Spinal cord (tissue), 9 donors: ENCODE measurements at regions not wholly inside any gene's neighbourhood (a gene's known extent, or its start where the extent isn't known, plus 50 kb on each side); places are given as distances from the start of the nearest gene placed in this dataset.

Experiments used
- DNase-seq, 6 donors: peaks; one replicate each; pipeline versions ENCODE4 v3.0.0 to v3.0.0-alpha.2; 2013 to 2015; ENCODE audit warnings: low spot score in 6 of 6, low read depth in 4 of 6
- H3K27ac ChIP-seq: one replicate; pipeline ENCODE4 v1.5.1; 2013; ENCODE audit warnings: low read depth, low read length, control low read depth
- H3K27me3 ChIP-seq: one replicate; pipeline ENCODE4 v1.6.1; 2013; ENCODE audit warnings: low read length; ENCODE audit not compliant: control insufficient read depth, insufficient read depth
- H3K36me3 ChIP-seq: one replicate; pipeline ENCODE4 v1.6.1; 2013; ENCODE audit warnings: low read length; ENCODE audit not compliant: control insufficient read depth, insufficient read depth
- H3K4me1 ChIP-seq: one replicate; pipeline ENCODE4 v1.6.1; 2013; ENCODE audit warnings: low read length; ENCODE audit not compliant: control insufficient read depth, insufficient read depth
- H3K4me3 ChIP-seq: one replicate; pipeline ENCODE4 v1.5.1; 2013; ENCODE audit warnings: low read depth, low read length, control low read depth
- H3K9me3 ChIP-seq: one replicate; pipeline ENCODE4 v1.6.1; 2013; ENCODE audit warnings: low read length; ENCODE audit not compliant: control insufficient read depth, insufficient read depth
- WGBS: methylation state at CpG from one replicate; pipeline ENCODE4 v1.1.5; 2013; ENCODE audit warnings: missing lambda C conversion rate; ENCODE audit not compliant: insufficient coverage; 5-methylcytosine and 5-hydroxymethylcytosine counted together
- donor health status: healthy.

DNA sequence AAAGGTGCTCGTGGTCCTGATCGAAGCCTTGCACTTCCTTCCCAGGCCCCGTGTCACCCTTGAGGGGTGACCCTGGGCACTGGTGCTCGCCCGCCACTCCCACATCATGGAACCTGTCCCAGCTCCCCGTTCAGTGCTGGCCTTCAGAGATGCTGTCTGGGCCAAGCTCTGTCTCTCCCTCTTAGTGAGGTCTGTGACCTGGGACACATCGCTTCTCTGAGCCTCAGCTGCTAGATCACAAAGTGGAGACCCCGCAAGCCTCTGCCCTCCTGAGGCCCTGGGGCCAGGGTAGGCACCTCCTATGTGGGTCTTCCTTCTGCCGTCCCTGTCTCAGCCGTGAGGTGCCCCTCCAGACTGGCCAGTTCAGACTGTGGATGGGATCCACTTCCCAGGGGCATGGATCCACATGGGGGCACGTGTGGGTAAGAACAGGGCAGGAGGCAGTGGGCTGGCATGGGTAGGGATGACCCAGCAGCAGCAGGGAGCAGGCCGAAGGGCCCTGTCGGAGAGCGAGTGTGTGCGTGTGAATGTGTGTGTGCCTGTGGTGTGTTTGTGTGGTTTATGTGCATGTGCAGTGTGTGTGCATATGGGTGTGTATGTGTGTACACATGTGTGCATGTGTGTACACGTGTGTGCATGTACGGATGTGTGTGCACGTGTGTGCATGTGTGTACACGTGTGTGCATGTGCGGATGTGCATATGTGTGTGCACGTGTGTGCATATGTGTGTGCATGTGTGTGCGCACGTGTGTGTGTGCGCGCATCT, 1073.7 kb downstream of the BRD1 start:
- no peaks in the 10 kb centered on the region for H3K27me3 ChIP-seq
- peaks cover 58% of the 10 kb centered on the region for H3K36me3 ChIP-seq
- DNase-seq, result no peak
- no peak overlapping the region for H3K4me3 ChIP-seq
- H3K9me3 ChIP-seq, result no peaks in the 10 kb centered on the region
- WGBS, result 92% methylated on average over 16 of the region's 25 CpGs
- peaks cover 11% of the 10 kb centered on the region for H3K4me1 ChIP-seq
- no peak overlapping the region for H3K27ac ChIP-seq

DNA sequence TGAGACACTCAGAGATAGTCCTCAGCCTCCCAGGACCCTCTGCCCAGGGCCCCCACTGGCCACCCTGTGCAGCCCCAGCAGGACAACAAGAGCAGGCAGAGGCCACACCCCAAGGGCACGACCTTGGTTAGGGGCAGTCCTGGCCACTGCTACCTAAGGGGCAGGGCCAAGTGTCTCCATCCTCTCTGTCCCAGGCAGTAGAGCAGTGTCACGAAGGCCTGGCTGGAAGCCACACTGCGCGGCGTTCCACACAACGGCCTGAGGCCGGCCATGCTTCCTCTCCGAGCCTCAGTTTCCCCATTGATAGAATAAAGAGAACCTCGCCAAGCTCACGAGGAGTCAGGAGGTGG, 1074.3 kb downstream of the BRD1 start:
- Histone ChIP-seq H3K4me1 (peaks cover 11% of the 10 kb centered on the region), H3K4me3 (no peak overlapping the region), H3K27ac (no peak overlapping the region), H3K27me3 (no peaks in the 10 kb centered on the region), H3K36me3 (peaks cover 64% of the 10 kb centered on the region), H3K9me3 (no peaks in the 10 kb centered on the region)
- 92% methylated on average over 10 of the region's 10 CpGs for WGBS
- DNase-seq, result no peak

DNA sequence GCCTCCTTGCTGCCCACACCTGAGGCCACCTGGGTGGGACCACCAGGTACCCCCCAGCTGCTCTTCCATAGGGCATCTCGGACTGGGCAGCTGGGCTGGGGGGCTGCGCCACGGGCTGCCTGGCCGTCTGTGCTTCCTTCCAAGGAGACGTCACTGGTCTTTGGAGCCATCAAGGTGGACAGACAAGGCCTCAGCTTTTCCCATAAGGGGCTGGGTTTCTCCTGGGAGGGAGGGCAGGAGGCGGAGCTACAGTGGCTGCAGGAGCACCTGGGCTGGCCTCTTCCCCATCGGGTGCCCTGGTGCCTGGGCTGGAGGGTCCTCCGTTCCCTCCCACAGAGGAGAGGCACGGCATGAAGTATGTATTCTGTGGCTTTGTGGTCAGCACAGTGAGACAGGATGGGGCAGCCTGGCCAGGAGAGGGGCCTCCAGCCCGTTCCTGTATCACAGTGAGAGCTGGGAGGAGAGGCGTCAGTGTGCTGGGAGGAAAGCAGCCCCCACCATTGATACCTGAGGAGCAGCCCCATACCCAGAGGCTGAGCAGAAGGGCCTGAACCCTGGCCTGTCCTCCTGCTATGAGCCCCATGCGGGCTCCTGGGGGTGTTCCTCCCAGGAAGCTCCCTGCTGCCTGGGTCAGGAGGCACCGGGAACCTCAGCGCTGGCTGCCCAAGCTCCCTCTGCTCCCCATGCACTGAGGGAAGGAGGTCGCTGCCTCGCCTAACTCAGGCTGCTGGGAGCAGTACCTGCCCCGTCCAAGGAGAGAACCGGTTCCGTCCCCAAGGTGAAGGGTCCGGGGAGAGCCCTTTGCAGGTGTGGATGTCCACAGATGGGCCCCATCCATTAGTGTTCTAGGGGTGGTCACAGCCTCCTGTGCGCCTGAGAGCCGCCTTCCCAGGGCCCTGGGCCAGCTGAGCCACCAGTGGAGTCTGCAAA, 1075.0 kb downstream of the BRD1 start:
- Histone ChIP-seq H3K36me3 (peaks cover 68% of the 10 kb centered on the region), H3K27me3 (no peaks in the 10 kb centered on the region), H3K9me3 (no peaks in the 10 kb centered on the region), H3K4me1 (peaks cover 11% of the 10 kb centered on the region), H3K4me3 (no peak overlapping the region), H3K27ac (no peak overlapping the region)
- 87% methylated on average over 19 of the region's 22 CpGs for WGBS
- DNase-seq, result no peak

DNA sequence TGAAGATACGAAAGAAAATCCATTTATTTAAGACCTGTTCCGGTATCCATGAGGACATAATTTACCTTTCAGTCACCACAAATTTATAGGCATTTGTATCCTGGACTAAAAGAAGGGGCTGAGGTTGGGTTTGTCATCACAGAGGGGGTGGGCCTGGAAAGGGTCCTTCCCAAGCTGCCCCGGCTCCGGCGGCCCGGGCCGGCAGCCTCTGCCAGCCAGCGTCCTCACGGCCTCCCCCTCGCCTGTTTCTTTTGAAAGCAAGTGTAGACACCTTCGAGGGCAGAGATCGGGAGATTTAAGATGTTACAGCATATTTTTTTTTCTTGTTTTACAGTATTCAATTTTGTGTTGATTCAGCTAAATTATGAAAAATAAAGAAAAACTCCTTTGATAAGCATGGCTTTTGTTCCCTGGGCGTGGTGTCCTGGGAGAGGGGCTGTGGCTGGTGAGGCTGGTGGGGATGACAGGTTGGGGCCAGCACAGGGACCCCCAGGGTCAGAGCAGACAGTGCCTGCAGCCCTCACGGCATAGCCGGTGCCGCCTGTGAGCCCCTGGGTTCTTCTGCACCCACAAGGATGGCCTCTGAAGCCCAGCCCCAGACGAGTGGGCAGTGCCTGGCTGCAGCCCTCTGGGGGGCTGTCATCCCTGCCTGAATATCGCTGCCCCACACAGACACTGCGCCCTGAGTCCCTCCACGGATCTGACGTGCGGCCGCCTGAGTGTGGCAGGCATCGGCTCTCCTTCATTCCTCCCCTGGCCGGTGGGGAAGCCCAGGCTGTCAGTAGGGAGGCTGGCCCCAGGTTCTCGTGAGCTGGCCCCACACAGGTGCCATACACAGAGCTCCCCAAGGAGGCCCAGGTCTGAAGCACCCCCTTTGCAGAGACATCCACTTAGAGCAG, 1075.9 kb downstream of the BRD1 start:
- Histone ChIP-seq H3K4me1 (peaks cover 11% of the 10 kb centered on the region), H3K27me3 (no peaks in the 10 kb centered on the region), H3K27ac (no peak overlapping the region), H3K4me3 (no peak overlapping the region), H3K36me3 (peaks cover 69% of the 10 kb centered on the region), H3K9me3 (no peaks in the 10 kb centered on the region)
- WGBS, result 82% methylated on average over 18 of the region's 26 CpGs
- DNase-seq, result no peak

DNA sequence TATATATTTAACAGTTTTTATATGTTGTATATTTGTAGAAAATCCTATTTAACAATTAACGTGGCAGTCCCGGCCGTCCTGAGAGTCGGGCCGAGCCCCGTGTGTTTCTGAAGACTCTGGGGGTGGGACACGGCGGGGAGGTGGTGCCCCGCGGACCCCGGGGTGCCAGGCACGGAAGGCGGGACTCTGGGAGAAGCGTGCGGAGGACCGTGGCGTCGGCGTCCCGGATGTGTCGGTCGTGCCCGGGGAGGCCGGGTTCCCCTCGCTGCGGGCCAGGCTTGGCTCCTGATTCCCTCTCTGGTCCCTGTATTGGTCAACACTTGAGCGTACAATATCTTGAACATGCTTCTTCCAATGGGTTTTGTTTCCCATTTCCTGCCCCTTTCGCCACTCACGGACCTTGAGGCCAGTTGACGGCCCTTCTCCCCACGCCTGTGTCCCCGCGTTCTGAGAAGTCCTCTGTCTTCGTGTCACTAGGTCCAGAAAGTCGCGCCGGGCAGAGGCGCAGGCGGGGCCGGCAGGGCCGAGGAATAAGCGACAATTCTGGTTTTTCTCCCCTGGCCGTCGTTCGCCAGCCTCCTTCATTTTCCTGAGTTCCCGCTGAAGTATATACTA, 1076.7 kb downstream of the BRD1 start:
- WGBS, result 97% methylated on average over 41 of the region's 46 CpGs
- H3K27me3 ChIP-seq, result no peaks in the 10 kb centered on the region
- H3K4me3 ChIP-seq, result no peak overlapping the region
- no peak overlapping the region for H3K27ac ChIP-seq
- no peaks in the 10 kb centered on the region for H3K9me3 ChIP-seq
- H3K4me1 ChIP-seq, result peaks cover 11% of the 10 kb centered on the region
- peaks cover 74% of the 10 kb centered on the region for H3K36me3 ChIP-seq
- DNase-seq, result peak in 1 of 6 donors; percentile 7

DNA sequence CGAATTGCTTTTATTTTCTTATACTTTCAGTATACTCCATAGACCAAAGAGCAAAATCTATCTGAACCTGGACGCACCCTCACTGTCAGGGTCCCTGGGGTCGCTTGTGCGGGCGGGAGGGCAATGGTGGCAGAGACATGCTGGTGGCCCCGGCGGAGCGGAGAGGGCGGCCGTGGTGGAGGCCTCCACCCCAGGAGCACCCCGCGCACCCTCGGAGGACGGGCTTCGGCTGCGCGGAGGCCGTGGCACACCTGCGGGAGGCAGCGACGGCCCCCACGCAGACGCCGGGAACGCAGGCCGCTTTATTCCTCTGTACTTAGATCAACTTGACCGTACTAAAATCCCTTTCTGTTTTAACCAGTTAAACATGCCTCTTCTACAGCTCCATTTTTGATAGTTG, 1077.4 kb downstream of the BRD1 start:
- WGBS, result 91% methylated on average over 23 of the region's 27 CpGs
- DNase-seq, result no peak
- no peaks in the 10 kb centered on the region for H3K9me3 ChIP-seq
- no peak overlapping the region for H3K4me3 ChIP-seq
- H3K36me3 ChIP-seq, result peaks cover 74% of the 10 kb centered on the region
- no peak overlapping the region for H3K27ac ChIP-seq
- H3K4me1 ChIP-seq, result peaks cover 11% of the 10 kb centered on the region
- H3K27me3 ChIP-seq, result no peaks in the 10 kb centered on the region

DNA sequence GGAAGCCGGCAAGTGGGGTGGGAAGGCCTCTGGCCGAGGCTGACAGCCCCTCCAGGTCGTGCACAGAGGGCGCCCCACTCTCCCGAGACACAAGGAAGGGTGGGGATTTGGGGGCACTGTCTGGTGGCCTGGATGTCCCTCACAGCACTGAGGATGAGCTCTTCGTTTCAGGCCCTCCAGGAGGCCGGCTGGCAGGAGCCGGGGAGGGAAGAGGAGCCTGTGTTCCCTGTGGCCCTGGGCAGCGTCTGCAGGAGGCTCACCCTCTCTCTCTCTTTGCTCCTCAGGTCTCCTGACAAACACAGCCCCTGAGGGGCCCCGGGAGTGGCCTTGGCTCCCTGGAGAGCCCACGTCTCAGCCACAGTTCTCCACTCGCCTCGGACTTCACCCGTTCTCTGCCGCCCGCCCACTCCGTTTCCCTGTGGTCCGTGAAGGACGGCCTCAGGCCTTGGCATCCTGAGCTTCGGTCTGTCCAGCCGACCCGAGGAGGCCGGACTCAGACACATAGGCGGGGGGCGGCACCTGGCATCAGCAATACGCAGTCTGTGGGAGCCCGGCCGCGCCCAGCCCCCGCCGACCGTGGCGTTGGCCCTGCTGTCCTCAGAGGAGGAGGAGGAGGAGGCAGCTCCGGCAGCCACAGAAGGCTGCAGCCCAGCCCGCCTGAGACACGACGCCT, 1078.0 kb downstream of the BRD1 start:
- Histone ChIP-seq H3K36me3 (peaks cover 76% of the 10 kb centered on the region), H3K4me1 (peaks cover 11% of the 10 kb centered on the region), H3K9me3 (no peaks in the 10 kb centered on the region), H3K4me3 (no peak overlapping the region), H3K27me3 (no peaks in the 10 kb centered on the region), H3K27ac (no peak overlapping the region)
- 88% methylated on average over 36 of the region's 37 CpGs for WGBS
- no peak for DNase-seq

DNA sequence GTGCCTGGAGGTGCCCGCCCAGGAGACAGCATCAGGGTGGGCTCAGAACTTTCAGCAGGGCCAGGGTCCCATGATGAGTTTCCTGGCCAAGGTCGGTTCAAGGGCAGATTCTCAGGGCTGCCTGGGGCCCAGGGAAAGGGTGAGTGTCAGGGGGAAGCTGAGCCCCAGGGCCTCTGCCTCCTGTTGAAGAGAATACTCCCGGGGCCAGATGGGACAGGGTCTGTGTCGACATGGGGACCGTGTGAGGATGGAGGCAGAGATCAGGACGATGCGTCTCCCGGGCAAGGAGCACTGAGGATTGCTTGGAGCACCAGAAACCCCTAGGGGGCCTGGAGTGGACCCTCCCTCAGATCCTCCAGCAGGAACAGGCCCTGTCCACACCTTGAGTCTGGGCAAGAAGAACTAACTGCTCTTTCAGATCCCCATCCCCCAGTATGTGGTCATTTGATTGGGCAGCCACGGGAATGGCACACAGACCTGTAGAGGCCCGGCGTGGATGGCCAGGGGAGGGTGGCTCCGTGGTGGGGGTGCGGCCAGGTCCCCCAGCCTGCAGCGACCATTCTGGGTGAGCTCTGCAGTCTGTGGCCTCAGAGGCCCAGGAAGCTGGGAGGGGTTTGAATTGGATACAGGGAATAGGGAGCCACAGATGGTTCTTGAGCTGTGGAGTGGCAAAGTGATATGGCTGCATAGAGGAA, 1078.7 kb downstream of the BRD1 start:
- DNase-seq, result no peak
- Histone ChIP-seq H3K9me3 (no peaks in the 10 kb centered on the region), H3K27ac (no peak overlapping the region), H3K27me3 (no peaks in the 10 kb centered on the region), H3K4me3 (no peak overlapping the region), H3K36me3 (peaks cover 79% of the 10 kb centered on the region), H3K4me1 (peaks cover 11% of the 10 kb centered on the region)
- WGBS, result 93% methylated on average over 14 of the region's 14 CpGs
